Ovary (tissue), 3 donors: ENCODE measurements at regions not wholly inside any gene's neighbourhood (a gene's known extent, or its start where the extent isn't known, plus 50 kb on each side); places are given as distances from the start of the nearest gene placed in this dataset.

ENCODE experiments used
- EP300 ChIP-seq: sonication (generic); formaldehyde crosslinking; IDR thresholded peaks from one replicate; pipeline ENCODE4 v1.6.1; 2017; ENCODE audit warnings: antibody characterized with exemption
- POLR2A ChIP-seq: fragments of 450-650 bp; IDR thresholded peaks from one replicate; pipeline ENCODE4 v1.6.1; 2017; ENCODE audit warnings: antibody characterized with exemption, mild to moderate bottlenecking, moderate library complexity
- TF ChIP-seq, protein P1 (sequence below), 3 donors: fragments of 450-650 bp in 2 of 3; fragments of 200-600 bp in 1 of 3; IDR thresholded peaks; one replicate each; pipeline versions ENCODE4 v1.5.1 to v1.8.0; 2016 to 2022; ENCODE audit warnings: antibody characterized with exemption in 3 of 3, mild to moderate bottlenecking in 1 of 3
- donor health status: DM: no; HTN: no; CAD: no.

DNA sequence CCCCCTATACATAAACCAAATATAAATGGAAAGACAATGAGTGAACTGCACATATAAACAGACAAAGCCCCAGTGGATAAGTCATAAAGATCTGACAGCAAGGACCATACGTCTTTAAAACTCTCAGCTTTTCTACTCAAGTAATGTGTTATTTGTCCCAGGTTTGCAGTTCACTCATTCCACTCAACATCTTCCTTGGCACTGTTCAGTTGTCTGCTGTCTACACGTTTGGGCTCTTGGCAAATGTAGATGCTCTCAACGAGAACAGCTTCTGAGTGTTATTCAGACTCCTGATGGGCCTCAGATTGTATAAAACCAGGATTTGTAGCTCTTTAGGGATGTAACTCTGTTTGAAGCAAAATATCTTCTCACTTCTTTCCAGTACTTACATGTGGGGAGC lies 198.2 kb upstream of the SEMA6A start:
- TF ChIP-seq POLR2A (no peak), EP300 (no peak)
- TF ChIP-seq, protein P1, sequence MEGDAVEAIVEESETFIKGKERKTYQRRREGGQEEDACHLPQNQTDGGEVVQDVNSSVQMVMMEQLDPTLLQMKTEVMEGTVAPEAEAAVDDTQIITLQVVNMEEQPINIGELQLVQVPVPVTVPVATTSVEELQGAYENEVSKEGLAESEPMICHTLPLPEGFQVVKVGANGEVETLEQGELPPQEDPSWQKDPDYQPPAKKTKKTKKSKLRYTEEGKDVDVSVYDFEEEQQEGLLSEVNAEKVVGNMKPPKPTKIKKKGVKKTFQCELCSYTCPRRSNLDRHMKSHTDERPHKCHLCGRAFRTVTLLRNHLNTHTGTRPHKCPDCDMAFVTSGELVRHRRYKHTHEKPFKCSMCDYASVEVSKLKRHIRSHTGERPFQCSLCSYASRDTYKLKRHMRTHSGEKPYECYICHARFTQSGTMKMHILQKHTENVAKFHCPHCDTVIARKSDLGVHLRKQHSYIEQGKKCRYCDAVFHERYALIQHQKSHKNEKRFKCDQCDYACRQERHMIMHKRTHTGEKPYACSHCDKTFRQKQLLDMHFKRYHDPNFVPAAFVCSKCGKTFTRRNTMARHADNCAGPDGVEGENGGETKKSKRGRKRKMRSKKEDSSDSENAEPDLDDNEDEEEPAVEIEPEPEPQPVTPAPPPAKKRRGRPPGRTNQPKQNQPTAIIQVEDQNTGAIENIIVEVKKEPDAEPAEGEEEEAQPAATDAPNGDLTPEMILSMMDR (IDR thresholded peaks at IDR 0.05) = no peak
